RKO (cell line): ENCODE measurements at regions not wholly inside any gene's neighbourhood (a gene's known extent, or its start where the extent isn't known, plus 50 kb on each side); places are given as distances from the start of the nearest gene placed in this dataset.
A peak's percentile ranks its signal among the peaks of the same experiment; 100 is the strongest.
"Not testable (repeated sequence)": the region's sequence is repeated elsewhere in the genome, so short reads cannot be mapped to it uniquely, and the experiment has no call there.

ENCODE experiments used
- DNase-seq: peaks from one replicate; pipeline ENCODE4 v3.0.0-alpha.2; 2016; ENCODE audit warnings: low spot score

DNA sequence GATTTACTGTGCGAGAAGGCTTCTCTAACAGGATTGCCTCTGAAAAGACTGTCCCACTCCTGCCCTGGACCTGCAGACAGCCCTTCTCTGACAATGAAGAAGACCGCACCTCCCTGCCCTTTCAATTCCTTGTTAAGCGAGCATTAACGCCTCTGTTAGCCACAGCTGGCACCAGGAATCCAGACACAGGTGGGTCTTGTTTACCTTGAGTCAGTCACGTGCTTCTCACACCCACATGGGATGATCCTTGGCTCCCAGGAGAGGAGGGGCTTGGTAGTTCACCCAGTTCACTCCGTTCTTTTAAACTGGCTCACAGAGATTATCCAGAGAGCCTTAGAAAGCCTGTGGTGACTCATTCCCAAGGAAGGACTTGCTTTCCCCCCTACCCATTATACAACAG is 410.5 kb upstream of the MEIS1 start:
- DNase-seq, result no peak

DNA sequence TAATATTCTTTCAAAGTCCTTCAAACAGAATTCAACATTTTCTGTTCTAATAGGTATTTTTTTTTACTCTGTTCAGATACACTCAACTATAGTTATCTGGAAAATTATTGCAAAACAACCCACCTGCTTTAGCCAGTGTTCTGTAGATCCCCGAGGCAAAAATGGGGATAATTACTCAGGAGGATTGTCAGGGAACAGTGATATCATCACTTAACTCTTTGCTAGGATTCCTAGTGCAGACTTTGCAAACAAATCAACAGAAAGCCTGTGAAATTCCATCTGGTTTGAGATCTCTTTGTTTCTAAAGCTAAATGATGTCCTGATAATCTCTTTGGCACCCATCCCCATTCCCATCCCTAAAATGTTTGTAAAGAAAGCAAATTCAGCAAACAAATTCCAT is 413.6 kb upstream of the MEIS1 start:
- DNase-seq, result no peak

DNA sequence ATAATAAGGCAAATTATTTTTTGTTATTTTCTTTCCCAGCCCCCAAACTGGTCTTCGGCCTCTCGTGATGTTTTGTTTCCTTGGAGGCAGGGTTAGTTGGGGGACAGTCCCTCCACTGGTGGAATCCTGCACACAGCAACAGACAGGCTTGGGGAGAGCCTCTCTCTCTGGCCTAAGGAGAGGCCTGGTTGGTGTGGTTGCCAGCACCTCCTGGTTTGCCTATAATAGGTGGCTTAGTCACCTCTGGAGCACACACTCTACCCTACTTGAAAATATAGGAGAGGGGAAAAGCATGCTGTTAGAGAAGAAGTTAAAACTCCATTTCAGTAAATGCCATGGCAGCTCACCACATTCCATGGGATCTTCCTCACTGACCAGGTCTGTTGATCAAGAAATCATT is 417.2 kb upstream of the MEIS1 start:
- no peak for DNase-seq

DNA sequence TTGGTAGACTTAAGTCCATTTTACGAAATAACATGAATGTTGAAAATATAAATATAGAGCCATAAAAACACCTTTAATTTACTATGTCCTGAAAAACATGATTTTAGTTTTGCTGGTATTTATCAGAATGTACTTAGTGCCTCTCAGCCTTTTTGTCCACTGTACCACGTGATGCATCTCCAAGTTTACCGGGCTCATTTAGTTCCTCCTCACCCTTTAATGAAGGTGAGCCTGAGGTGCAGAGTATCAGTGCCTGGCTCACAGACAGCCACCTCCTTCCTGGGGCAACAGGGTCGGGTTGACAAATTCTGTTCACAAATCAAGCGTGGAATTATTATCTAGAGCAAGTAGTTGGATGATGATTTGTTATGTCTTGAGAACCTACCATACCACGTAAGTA is 420.5 kb upstream of the MEIS1 start:
- DNase-seq, result no peak

DNA sequence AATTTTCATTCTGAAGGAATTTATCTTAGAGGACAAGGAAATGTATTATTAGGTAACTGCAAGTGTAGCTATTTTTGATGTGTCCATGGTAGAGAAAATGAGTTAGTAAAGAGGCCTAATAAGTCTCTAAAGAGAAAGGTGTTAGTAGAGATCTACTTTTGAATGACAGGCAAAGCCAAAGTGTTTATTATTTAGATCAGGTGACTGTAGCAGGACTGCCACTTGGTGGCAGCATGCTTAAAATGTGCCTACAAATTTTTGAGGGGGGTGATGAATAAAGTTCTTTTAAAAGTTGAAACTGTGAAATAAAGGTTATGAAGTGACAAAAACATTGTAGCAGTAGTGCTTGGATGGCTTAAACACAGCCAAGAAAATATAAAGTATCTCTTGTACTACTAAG is 421.5 kb upstream of the MEIS1 start:
- peak; percentile 22 for DNase-seq

DNA sequence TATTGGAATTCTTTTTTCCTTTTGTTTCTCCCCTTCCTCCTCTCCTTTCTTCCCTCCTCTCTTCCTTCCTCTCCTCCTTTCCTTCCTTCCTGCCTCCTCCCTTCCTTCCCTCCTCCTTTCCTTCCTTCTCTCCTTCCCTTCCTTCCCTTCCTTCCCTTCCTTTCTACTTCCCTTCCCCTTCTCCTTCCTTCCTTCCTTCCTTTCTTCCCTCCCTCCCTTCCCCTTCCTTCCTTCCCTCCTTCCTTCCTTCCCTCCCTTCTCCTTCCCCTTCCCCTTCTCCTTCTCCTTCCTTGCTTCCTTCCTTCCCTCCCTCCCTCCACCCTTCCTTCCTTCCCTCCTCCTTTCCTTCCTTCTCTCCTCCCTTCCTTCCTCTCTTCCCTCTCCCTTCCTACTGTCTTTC is 431.0 kb upstream of the MEIS1 start:
- DNase-seq, result no peak

DNA sequence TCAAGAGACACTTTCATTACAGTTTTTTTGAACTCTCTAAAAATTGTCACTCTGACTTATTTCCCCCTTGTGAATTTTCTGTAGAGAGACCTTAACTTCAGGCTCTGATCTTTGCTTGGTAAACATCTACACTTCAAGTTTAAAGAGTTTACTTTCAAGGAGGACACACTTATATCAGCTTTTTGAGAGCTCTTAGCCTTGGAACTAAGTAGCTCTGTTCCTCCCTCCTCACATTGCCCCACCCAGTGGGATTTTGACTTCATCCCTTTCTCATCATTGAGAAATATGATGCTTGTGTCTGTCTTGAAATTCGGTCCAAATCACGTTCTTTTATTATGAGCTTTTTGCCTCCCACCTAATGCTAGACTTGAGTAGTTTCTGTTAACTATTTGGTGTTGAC is 433.4 kb upstream of the MEIS1 start:
- DNase-seq, result no peak

DNA sequence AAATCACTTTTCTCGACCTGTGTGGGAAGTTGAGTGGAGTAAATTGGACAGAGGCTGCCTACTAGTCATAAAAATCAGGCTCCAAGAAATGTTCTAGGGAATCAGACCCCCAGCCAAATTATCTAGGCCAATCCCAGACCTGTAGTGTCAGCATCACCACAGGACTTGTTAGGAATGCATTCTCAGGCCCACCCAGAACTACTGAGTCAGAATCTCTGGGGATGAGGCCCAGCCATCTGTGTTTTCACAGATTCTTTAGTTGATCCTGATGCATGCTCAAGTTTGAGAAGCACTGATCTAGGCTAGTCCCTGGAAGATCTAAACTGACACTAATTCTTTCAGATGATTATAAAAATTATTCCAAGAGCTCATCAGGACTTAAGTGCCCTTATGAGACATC is 434.0 kb upstream of the MEIS1 start:
- DNase-seq, result no peak

DNA sequence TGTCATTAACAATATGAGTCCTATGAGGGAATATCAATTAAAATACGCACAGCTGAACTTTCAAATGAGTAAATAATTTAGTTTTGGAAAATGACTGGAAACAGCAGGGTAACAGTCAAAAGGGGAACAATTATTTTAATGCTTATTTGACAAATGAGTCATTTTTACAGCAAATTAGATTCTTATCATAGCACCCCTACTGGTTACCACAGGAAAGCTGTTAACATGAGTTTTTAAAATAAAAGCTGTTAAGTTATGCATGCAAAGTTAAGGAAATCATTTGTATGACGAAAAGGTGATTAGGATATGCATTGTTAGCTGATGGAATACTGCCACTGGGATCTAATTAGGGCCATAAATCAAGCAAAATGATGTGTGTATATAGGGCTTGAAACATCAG is 435.1 kb upstream of the MEIS1 start:
- DNase-seq, result peak; percentile 20

DNA sequence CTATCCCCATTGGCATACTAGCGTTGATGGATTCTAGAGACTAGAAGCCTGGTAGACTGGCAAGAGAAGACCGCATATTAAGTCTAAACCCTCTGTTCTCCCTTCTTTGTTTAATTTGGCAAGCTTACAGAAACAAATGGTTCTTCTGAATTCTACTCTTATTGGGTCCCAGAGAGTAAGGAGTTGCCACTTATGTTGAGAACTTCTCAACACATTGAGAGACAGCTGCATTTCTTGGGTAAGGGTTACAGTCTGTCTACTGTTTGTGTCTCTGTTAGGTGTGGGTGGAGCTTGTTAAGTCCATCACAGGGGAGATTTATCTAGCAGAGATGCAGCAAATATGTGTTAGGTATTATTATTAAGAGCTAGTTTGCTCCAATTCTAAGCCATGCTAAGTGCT is 435.8 kb upstream of the MEIS1 start:
- no peak for DNase-seq

DNA sequence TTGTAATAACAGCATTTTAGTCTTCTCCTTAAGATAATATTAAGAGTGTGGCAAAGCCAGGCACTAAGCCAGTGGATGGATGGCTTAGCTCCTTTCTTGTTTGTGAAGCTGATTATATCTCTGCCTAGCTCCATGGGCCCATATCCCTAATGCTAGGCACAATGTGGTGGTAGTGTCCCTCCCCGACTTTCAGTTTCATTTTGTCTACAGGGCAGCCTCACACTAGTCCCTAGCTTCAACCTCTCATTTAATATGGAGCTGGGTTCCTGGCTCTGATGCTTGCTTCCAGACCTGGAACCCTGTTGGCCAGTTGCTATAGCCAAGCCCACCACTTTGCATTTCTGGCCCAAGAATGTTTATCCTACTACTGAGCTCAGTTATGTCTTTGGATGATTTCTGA is 437.0 kb upstream of the MEIS1 start:
- DNase-seq, result no peak

DNA sequence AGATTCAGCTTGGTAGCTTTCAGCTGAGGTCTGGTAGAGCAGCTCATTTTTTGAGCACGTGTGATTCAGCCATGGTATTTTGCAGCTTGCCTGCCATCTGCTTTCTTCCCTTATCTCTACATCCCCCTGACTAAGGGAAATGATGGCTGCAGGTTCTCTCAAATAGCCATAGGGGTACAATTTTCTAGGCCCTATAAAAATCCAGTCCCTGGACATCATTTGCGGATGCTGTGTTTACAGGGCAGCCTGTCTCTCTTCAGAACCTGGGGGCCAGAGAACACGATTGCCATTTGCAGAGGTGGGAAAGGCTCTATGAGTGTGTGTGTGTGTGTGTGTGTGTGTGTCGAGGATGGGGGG is 442.7 kb upstream of the MEIS1 start:
- no peak for DNase-seq

DNA sequence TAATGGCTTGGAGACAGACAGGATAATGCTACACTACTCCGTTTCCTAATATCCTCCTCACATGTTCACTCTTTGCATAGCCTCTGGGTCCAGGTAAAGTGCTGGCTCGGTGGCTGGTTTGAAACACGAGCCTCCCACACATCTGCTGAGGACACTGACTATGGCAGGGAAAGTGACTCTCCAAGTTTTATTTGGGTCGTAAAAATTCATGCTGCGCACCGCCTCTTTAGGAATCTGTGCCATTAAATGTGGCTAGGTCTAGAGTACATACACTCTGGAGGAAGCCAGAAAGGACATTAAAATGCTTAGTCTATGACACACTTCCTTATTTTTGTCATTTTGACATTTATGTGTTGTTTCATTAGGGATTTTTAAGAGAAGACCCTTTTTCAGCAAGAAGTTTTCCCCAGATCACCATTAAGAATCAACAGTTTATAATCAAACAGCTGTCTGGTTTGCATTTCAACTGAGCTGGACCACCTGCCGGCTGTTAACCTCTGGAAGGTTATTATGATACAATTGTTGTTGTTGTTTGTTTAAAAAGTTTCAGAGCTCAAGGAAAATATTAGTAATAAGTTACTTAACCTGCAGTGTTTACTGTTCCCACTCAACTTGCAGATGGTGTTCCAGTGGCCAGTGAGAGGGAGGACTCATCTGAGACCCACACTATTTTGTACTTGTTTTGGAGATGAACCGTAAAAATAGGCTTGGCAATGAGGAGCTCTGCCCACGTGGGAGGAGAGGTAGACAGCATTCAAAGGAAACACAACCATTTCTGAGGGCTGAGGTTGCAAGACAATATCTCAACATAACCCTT is 443.3 kb upstream of the MEIS1 start:
- DNase-seq, result no peak

DNA sequence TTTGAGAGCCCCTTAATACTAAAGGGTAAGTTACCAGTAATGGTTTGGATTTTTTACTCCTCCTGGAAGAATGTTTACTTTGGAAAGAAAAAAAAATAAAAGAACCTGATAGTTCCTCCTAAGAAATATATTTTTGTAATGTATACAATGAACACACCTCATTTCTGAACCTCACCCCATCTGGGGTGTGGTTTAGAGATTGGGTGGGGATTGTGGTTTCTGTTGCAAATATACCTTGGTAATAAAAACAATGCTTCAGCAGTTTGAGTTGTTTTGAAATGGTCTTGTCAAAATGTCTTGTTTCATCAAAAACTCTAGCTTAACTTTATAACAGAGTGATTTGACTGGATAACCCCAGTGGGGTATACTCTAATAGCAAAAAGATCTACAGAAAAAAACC is 448.9 kb upstream of the MEIS1 start:
- no peak for DNase-seq

DNA sequence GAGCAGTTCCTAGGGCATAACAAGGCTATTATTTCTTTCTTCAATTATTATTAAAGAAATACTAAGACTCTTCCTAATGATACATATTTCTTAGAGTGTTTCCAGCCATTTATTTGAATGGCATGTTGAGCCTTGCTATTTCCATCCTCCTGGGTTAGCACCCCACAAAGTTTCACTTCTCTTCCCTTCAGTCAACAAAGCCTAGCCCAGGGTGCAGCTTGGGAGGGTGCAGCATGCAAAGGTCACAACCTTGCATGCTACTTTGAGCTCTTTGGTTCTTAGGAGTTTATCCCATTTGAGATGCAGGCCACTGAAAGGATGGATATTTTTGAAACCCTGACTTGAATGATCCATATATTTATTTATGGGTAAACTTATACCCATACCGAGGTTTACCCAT is 454.4 kb upstream of the MEIS1 start:
- no peak for DNase-seq

DNA sequence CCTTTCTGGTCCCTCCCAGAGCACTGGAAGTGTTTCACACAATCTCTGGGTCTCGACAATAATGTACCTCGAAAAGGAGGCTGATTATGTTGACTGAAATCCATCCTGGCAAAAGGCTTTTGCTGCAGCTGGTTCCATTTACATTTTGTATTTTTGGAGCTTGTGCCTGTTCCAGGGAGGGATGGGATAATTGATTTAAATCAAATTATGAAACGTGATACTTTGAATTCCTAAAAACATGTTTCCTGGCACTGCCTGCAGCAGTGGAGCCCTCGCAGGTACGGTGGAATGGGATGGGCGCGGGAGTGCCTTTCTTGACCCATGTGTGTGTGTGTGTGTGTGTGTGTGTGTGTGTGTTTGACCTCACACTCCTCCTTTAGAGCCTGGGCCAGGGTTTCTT is 455.5 kb upstream of the MEIS1 start:
- no peak for DNase-seq

DNA sequence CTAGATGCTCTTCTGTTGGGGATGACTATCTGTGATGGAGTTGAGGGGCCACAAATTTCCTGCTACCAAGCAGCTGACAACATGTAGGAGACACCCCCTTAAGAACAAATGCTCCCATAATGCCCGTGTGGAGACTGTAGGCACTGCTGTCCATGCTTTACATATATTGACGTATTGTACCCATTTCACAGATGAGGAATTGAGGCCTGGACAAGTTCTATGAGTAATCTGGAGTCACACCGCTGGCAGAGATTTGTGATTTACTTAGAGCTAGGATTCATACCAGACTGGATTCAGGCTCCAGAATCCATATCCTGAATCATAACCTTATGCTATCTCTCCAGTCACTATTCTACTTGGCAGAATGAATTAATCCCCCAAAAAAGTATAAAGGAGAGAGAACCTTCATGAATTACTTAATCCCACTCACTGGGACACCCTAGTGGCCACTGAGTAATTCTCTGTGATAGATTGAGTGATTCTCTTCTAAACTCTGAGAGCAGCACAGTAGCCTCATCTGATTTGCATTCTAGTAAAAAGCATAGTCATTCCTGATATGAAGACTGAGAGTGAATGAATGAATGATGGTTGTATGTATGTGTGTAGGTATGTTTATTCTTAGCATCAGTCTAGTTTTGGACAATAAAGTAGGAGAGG is 460.7 kb upstream of the MEIS1 start:
- peak; percentile 39 for DNase-seq

DNA sequence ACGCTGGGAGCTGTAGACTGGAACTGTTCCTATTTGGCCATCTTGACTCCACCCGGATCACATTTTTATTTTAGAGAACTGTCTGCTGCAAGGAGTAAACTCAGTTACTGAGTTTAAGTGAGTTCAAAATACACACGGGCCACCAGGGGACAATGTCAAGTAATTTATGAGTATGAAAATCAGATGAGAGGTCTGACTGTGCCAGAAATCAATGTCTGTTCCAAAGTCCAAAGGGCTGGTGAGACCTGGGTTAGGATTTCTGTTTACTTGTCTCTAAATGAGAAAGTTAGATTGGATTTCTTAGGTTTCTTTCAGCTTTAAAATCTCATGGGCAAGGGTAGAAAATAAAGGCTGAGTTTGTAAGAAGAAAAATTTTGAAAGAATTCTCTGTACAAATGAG is 465.8 kb upstream of the MEIS1 start:
- no peak for DNase-seq

DNA sequence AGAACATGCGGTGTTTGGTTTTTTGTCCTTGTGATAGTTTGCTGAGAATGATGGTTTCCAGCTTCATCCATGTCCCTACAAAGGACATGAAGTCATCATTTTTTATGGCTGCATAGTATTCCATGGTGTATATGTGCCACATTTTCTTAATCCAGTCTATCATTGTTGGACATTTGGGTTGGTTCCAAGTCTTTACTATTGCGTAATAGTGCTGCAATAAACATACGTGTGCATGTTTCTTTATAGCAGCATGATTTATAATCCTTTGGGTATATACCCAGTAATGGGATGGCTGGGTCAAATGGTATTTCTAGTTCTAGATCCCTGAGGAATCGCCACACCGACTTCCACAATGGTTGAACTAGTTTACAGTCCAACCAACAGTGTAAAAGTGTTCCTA is 471.6 kb upstream of the MEIS1 start:
- DNase-seq, result not testable (repeated sequence)

DNA sequence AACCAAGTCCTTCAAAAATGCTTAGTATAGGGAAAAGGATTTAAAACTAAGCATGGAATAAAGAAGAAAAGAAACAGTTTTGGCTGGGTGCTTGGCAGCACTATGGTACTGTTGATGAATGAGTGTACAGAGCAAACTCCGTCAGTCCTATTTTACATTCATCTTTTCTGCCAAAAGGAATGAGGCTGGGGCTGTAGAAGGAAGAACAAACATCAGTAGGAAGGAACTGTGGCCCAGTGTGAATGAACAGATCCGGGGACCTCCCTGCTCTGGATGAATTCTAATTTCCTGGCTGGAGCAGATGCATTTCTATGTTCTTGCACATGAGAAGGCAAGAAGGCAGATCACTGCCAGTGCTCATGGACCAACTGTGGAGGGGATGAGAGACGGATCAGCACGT is 474.0 kb upstream of the MEIS1 start:
- no peak for DNase-seq

DNA sequence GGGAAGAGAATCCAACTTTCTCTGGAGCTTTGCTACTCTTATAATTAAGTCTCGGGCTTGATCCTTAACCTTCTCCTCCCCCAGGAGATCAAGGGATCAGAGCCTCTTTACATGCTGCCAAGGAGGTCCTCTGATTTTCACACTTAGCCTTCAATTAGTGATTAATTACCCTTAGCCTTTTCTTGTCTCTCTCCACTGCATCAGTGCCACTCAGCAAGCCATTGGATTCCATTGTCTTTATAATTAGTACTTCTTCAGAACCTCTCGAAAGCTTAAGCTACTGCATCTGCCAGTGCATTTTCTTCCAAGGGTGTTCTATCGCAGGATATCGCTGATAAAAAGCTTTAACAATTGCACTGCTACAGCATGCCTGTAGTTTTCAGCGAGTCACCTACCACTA is 477.0 kb upstream of the MEIS1 start:
- no peak for DNase-seq

DNA sequence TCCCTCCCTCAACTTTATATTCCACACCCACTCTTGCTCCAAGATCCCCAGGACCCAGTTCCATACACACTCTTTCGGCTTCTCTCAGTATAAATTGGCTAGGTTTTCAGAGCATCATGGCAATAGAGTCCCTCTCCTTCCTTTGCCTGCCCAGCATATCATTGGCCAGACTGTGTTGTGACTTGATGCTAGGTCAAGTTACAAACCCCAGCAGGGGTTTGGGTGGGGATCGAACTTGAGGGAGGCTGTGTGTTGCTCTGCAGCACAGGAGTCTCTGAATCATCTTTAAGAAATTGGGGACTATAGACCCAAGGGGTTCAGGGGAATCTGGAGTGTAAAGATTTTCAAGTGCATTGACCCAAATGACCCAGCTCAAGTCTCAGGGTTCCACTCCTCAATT is 477.5 kb upstream of the MEIS1 start:
- no peak for DNase-seq

DNA sequence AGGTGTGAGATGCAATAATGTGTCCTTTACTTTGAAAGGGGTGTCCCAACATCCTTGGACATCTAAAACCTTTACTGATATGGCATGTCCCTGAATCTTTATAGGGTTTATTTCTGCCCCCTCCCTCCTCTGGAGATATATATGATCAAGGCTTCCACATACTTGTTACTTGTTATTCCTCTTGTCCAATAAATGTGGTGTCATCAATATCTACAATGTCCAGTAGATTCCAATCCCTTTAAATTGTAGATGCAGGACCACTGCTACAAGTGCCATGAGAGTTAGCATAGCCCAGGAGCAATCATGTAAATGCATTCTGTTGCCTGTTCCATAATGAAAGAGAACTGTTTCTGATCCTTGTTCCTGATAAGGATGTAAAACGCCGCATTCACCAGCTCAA is 479.7 kb upstream of the MEIS1 start:
- DNase-seq, result no peak
